H9 (cell line): ENCODE measurements at regions not wholly inside any gene's neighbourhood (a gene's known extent, or its start where the extent isn't known, plus 50 kb on each side); places are given as distances from the start of the nearest gene placed in this dataset.
"Not testable (repeated sequence)": the region's sequence is repeated elsewhere in the genome, so short reads cannot be mapped to it uniquely, and the experiment has no call there.

ENCODE experiments used
- DNase-seq: peaks from one replicate; pipeline ENCODE4 v3.0.0-alpha.2; 2017
- H2AFZ ChIP-seq: one replicate; pipeline ENCODE4 v1.6.1; 2013; ENCODE audit warnings: mild to moderate bottlenecking, low read length, control low read depth, moderate library complexity
- H2AK5ac ChIP-seq: 2 replicates; pipeline ENCODE4 v1.6.1; 2013; ENCODE audit warnings: low read length, control low read depth, mixed read lengths; ENCODE audit not compliant: insufficient read length
- H2BK120ac ChIP-seq: one replicate; pipeline ENCODE4 v1.6.1; 2013; ENCODE audit warnings: low read depth, mild to moderate bottlenecking, low read length, control low read depth, inconsistent platforms; ENCODE audit not compliant: poor library complexity, severe bottlenecking
- H2BK12ac ChIP-seq: 2 replicates; pipeline ENCODE4 v1.6.1; 2013; ENCODE audit warnings: low read length, control low read depth, mixed read lengths, low read depth; ENCODE audit not compliant: insufficient read length
- H2BK15ac ChIP-seq: 2 replicates; pipeline ENCODE4 v1.6.1; 2013; ENCODE audit warnings: low read depth, low read length, control low read depth
- H2BK20ac ChIP-seq: one replicate; pipeline ENCODE4 v1.6.1; 2013; ENCODE audit warnings: low read depth, mild to moderate bottlenecking, low read length, control low read depth, inconsistent platforms; ENCODE audit not compliant: poor library complexity, severe bottlenecking
- H2BK5ac ChIP-seq: 2 replicates; pipeline ENCODE4 v1.6.1; 2013; ENCODE audit warnings: low read length, control low read depth, mixed read lengths; ENCODE audit not compliant: insufficient read length
- H3K14ac ChIP-seq: 2 replicates; pipeline ENCODE4 v1.6.1; 2013; ENCODE audit warnings: low read length, control low read depth; ENCODE audit not compliant: insufficient read depth
- H3K18ac ChIP-seq: 2 replicates; pipeline ENCODE4 v1.6.1; 2013; ENCODE audit warnings: low read depth, mild to moderate bottlenecking, mixed read lengths, low read length, control low read depth; ENCODE audit not compliant: insufficient read length
- H3K23ac ChIP-seq: 2 replicates; pipeline ENCODE4 v1.6.1; 2013; ENCODE audit warnings: low read length, control low read depth, mixed read lengths, low read depth; ENCODE audit not compliant: insufficient read length
- H3K23me2 ChIP-seq: 2 replicates; pipeline ENCODE4 v1.6.1; 2013; ENCODE audit warnings: low read depth, mild to moderate bottlenecking, mixed read lengths, low read length, control low read depth; ENCODE audit not compliant: insufficient read length, poor library complexity, severe bottlenecking
- H3K27ac ChIP-seq: 2 replicates; pipeline ENCODE4 v1.5.1; 2013; ENCODE audit warnings: low read length, control low read depth, mixed read lengths, low read depth; ENCODE audit not compliant: insufficient read length
- H3K27me3 ChIP-seq: 2 replicates; pipeline ENCODE4 v1.6.1; 2013; ENCODE audit warnings: low read length, control low read depth, inconsistent platforms; ENCODE audit not compliant: insufficient read depth
- H3K4ac ChIP-seq: 2 replicates; pipeline ENCODE4 v1.6.1; 2013; ENCODE audit warnings: low read depth, mild to moderate bottlenecking, control low read depth, inconsistent platforms, low read length, moderate library complexity
- H3K4me1 ChIP-seq: 2 replicates; pipeline ENCODE4 v1.6.1; 2013; ENCODE audit warnings: low read length, control low read depth, inconsistent platforms; ENCODE audit not compliant: insufficient read depth
- H3K4me2 ChIP-seq: 2 replicates; pipeline ENCODE4 v1.6.1; 2013; ENCODE audit warnings: low read length, control low read depth, mixed read lengths; ENCODE audit not compliant: insufficient read length, insufficient read depth
- H3K56ac ChIP-seq: 2 replicates; pipeline ENCODE4 v1.6.1; 2013; ENCODE audit warnings: low read depth, mild to moderate bottlenecking, mixed read lengths, low read length, control low read depth; ENCODE audit not compliant: insufficient read length
- H3K79me1 ChIP-seq: 2 replicates; pipeline ENCODE4 v1.6.1; 2013; ENCODE audit warnings: low read depth, mild to moderate bottlenecking, moderate library complexity, low read length, control low read depth, inconsistent platforms; ENCODE audit not compliant: insufficient read depth, poor library complexity, severe bottlenecking
- H3K79me2 ChIP-seq: 2 replicates; pipeline ENCODE4 v1.6.1; 2013; ENCODE audit warnings: low read length, control low read depth, inconsistent platforms; ENCODE audit not compliant: insufficient read depth
- H3K9ac ChIP-seq: 2 replicates; pipeline ENCODE4 v1.6.1; 2013; ENCODE audit warnings: low read length, control low read depth, mixed read lengths; ENCODE audit not compliant: insufficient read length; ENCODE audit errors: extremely low read depth
- H3K9me3 ChIP-seq: one replicate; pipeline ENCODE4 v1.6.1; 2013; ENCODE audit warnings: low read depth, low read length, inconsistent platforms; ENCODE audit not compliant: control insufficient read depth
- H3T11ph ChIP-seq: one replicate; pipeline ENCODE4 v1.6.1; 2013; ENCODE audit warnings: mild to moderate bottlenecking, low read length, control low read depth, inconsistent platforms
- H4K20me1 ChIP-seq: one replicate; pipeline ENCODE4 v1.6.1; 2013; ENCODE audit not compliant: control insufficient read depth, insufficient read length, insufficient read depth
- H4K5ac ChIP-seq: 2 replicates; pipeline ENCODE4 v1.6.1; 2013; ENCODE audit warnings: low read depth, mild to moderate bottlenecking, mixed read lengths, low read length, control low read depth; ENCODE audit not compliant: insufficient read length
- H4K8ac ChIP-seq: replicated peaks from 2 replicates; pipeline ENCODE4 v1.6.1; 2013; ENCODE audit warnings: low read length, control low read depth, mixed read lengths, low read depth; ENCODE audit not compliant: insufficient read length
- H4K91ac ChIP-seq: 2 replicates; pipeline ENCODE4 v1.6.1; 2013; ENCODE audit warnings: low read depth, mild to moderate bottlenecking, moderate library complexity, mixed read lengths, low read length, control low read depth; ENCODE audit not compliant: insufficient read length
- H3K27ac Mint-ChIP-seq, 3 experiments: 2 replicates in 2 of 3; 3 replicates in 1 of 3; pipeline ENCODE4 v1.8.0; 2020 to 2021; ENCODE audit warnings: mixed read lengths in 3 of 3, mild to moderate bottlenecking in 1 of 3, moderate library complexity in 1 of 3
- H3K27me3 Mint-ChIP-seq: 2 replicates; pipeline ENCODE4 v1.8.0; 2021; ENCODE audit warnings: low read depth, mild to moderate bottlenecking, moderate library complexity, mixed read lengths
- H3K36me3 Mint-ChIP-seq, 3 experiments: 2 replicates in 2 of 3; 3 replicates in 1 of 3; pipeline ENCODE4 v1.8.0; 2020 to 2021; ENCODE audit warnings: low read depth in 3 of 3, mixed read lengths in 3 of 3; ENCODE audit not compliant: insufficient read depth in 1 of 3
- H3K4me1 Mint-ChIP-seq, 2 experiments: 2 replicates each; pipeline ENCODE4 v1.8.0; 2020; ENCODE audit warnings: mixed read lengths in 2 of 2
- H3K4me3 Mint-ChIP-seq, 2 experiments: 2 replicates in 1 of 2; 3 replicates in 1 of 2; pipeline ENCODE4 v1.8.0; 2020 to 2021; ENCODE audit warnings: mild to moderate bottlenecking in 2 of 2, mixed read lengths in 2 of 2, moderate library complexity in 1 of 2
- H3K9me3 Mint-ChIP-seq, 2 experiments: 2 replicates in 1 of 2; 3 replicates in 1 of 2; pipeline ENCODE4 v1.8.0; 2020; ENCODE audit warnings: mild to moderate bottlenecking in 2 of 2, mixed read lengths in 2 of 2, moderate library complexity in 1 of 2
- CTCF ChIP-seq: fragments of 200-600 bp; sonication (generic); conservative IDR thresholded peaks from 3 replicates; pipeline ENCODE4 v1.8.0; 2021; ENCODE audit warnings: antibody characterized with exemption, mild to moderate bottlenecking
- WGBS: extraction: QIAGEN DNeasy Blood & Tissue Kit; methylation state at CpG from one replicate; pipeline ENCODE4 v1.1.7; 2013; ENCODE audit warnings: missing lambda C conversion rate, low lambda C conversion rate, mixed read lengths; ENCODE audit not compliant: insufficient read length; ENCODE audit errors: extremely low coverage; 5-methylcytosine and 5-hydroxymethylcytosine counted together

DNA sequence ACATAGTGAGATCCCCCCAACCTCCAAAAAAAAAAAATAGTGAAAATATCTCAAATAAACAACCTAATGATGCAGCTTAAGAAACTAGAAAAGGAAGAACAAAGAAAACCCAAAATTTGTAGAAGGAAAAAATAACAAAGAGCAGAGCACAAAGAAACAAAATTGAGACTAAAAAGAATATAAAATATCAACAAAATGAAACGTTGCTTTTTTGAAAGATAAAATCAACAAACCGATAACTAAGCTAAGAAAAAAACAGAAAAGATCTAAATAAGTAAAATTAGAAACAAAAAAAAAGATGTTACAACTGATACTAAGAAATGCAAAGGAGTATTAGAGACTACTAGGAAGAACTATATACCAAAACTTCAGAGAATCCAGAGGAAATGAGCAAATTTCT, 139.3 kb upstream of the PALMD start:
- DNase-seq, result no peak
- no peak overlapping the region for H2AK5ac ChIP-seq
- H4K8ac ChIP-seq, result no peak overlapping the region
- Mint-ChIP-seq H3K27me3 (no peaks in the 10 kb centered on the region), H3K4me3 (no peak overlapping the region), H3K9me3 (peaks cover 43 to 44% of the 10 kb centered on the region in 2 experiments), H3K36me3 (peaks cover 21 to 45% (median 25%) of the 10 kb centered on the region in 3 experiments), H3K4me1 (peaks cover 0 to 1% of the 10 kb centered on the region in 2 experiments; a peak in 1 of 4 replicates), H3K27ac (no peak overlapping the region; a peak in 1 of 7 replicates)
- no peak overlapping the region for H2BK20ac ChIP-seq
- no peaks in the 10 kb centered on the region for H3K79me2 ChIP-seq
- no peak overlapping the region for H2BK15ac ChIP-seq
- no peak overlapping the region for H3K14ac ChIP-seq
- no peak overlapping the region for H2BK120ac ChIP-seq
- H3K9ac ChIP-seq, result no peak overlapping the region
- WGBS, result no CpG with 5 or more reads among the region's 2 CpGs
- H3K27ac ChIP-seq, result no peak overlapping the region
- H3K9me3 ChIP-seq, result no peaks in the 10 kb centered on the region
- no peak overlapping the region for H3K18ac ChIP-seq
- H2BK12ac ChIP-seq, result no peak overlapping the region
- no peak overlapping the region for H2AFZ ChIP-seq
- H4K5ac ChIP-seq, result no peak overlapping the region
- H3K79me1 ChIP-seq, result no peaks in the 10 kb centered on the region
- no peaks in the 10 kb centered on the region for H3K4me1 ChIP-seq
- H3K4me2 ChIP-seq, result no peak overlapping the region
- no peaks in the 10 kb centered on the region for H3K23me2 ChIP-seq
- H4K91ac ChIP-seq, result no peak overlapping the region
- TF ChIP-seq CTCF, result no peak
- H3T11ph ChIP-seq, result no peak overlapping the region
- H3K23ac ChIP-seq, result no peak overlapping the region
- H3K56ac ChIP-seq, result no peak overlapping the region
- H3K27me3 ChIP-seq, result no peaks in the 10 kb centered on the region
- H3K4ac ChIP-seq, result no peak overlapping the region
- H4K20me1 ChIP-seq, result no peaks in the 10 kb centered on the region
- no peak overlapping the region for H2BK5ac ChIP-seq

GRCh38 chr1:99507446-99507845, 138.5 kb upstream of the PALMD start:
- not testable (repeated sequence) for H3K23ac ChIP-seq, H4K5ac ChIP-seq, H3K27ac ChIP-seq, H3K9ac ChIP-seq, H2AK5ac ChIP-seq, H2BK15ac ChIP-seq, H3K4me1 ChIP-seq, H2BK120ac ChIP-seq, H3K56ac ChIP-seq, H3K9me3 ChIP-seq, DNase-seq, H4K20me1 ChIP-seq, H3K4ac ChIP-seq, H3K27me3 ChIP-seq, H3K27me3 Mint-ChIP-seq, H3K27ac Mint-ChIP-seq, H3T11ph ChIP-seq, H2AFZ ChIP-seq, H4K91ac ChIP-seq, H3K4me2 ChIP-seq, H3K18ac ChIP-seq, H3K14ac ChIP-seq, H2BK5ac ChIP-seq, H3K79me1 ChIP-seq, H3K4me1 Mint-ChIP-seq, H2BK20ac ChIP-seq, H3K79me2 ChIP-seq, H3K4me3 Mint-ChIP-seq, H2BK12ac ChIP-seq, H3K23me2 ChIP-seq, H4K8ac ChIP-seq
- H3K9me3 Mint-ChIP-seq, result peaks cover 43 to 51% of the 10 kb centered on the region in 2 experiments
- no CpG with 5 or more reads among the region's 12 CpGs for WGBS
- H3K36me3 Mint-ChIP-seq, result peaks cover 21 to 45% (median 29%) of the 10 kb centered on the region in 3 experiments
